H7 (cell line): ENCODE measurements at regions not wholly inside any gene's neighbourhood (a gene's known extent, or its start where the extent isn't known, plus 50 kb on each side); places are given as distances from the start of the nearest gene placed in this dataset.
"Not testable (repeated sequence)": the region's sequence is repeated elsewhere in the genome, so short reads cannot be mapped to it uniquely, and the experiment has no call there.

Source experiments
- DNase-seq: peaks from one replicate; pipeline ENCODE4 v3.0.0; 2012
- H3K27me3 ChIP-seq: 2 replicates; pipeline ENCODE4 v1.6.0; 2011; ENCODE audit warnings: mild to moderate bottlenecking, low read length; ENCODE audit not compliant: control insufficient read depth, insufficient read depth
- H3K36me3 ChIP-seq: replicated peaks from 2 replicates; pipeline ENCODE4 v1.5.1; 2011; ENCODE audit warnings: low read length; ENCODE audit not compliant: control insufficient read depth, insufficient read depth
- H3K4me3 ChIP-seq: 2 replicates; pipeline ENCODE4 v1.5.1; 2011; ENCODE audit warnings: low read depth, mild to moderate bottlenecking, control low read depth, low read length, moderate library complexity; ENCODE audit not compliant: insufficient read depth

DNA sequence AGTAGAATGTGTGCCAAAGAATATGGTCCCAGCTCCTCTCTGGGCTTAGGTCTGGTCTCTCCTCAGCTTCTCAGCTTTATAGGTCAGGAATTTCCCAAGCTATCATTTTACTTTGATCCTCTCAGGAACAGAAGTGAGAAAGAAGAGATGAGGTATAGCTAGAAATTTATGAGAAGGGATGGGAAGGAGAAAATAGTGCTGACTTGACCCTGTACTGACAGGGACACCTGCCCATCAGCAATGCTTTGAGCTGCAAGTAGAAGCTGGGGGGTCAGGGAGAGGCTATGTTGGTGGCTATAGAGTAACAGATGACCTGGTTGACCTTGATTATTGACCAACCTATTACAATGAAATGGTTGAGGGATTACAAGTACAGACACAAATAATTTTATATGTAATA lies 75.0 kb downstream of the XCL2 start:
- DNase-seq, result no peak
- Histone ChIP-seq H3K27me3 (no peaks in the 10 kb centered on the region), H3K36me3 (no peaks in the 10 kb centered on the region), H3K4me3 (no peak overlapping the region)

DNA sequence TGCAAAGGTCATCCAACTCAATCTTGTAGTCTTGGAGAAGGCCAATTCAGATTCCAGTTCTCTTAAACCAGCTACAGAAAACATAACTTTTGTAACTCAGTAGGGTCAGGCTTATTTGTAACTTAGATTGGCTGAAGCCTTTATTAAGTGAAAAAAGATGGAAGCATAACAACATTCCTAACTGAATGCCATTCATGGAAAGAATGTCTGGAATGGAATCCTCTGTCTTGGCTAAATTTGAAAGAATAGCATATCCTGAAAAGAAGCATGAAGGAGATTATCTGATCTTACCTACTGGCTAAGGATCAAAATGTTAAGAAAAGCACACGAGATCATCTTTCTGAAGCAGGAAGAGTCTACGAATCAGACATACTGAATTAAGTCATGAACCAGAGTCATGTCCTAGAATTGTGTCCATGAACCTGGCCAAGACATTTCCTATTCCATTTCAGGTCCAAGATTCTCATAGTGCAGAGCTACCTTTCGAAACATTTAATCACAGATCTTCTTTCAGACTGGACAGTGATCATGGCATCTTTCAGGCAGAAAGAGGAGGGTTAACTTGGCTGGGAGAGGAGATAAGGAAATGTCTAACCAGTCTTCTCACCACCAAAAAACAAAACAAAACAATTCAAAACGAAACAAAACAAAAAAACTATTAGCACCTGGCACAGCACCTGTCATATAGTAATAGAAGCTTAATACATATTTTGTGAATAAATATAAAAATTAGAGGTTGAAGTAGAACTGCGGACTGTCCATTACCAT lies 75.6 kb downstream of the XCL2 start:
- no peak for DNase-seq
- Histone ChIP-seq H3K36me3 (no peaks in the 10 kb centered on the region), H3K4me3 (no peak overlapping the region), H3K27me3 (no peaks in the 10 kb centered on the region)

DNA sequence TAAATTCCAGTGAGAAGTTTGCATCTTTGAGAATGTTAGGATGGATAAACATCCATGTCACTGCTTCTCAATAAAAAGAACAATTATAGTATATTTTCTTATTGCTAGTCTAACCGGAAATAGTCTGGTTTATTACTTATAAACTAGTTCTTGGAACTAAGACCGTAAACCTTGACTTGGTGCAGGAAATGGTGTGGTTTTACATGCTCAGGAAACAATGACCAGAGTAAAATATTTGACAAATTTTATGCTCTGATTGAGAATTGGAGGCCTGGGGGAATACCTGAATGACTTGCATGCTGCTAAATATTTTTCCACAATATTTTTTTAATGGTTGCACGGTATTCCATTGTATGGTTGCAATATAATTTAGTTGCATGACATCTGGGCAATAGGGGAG lies 76.3 kb downstream of the XCL2 start:
- Histone ChIP-seq H3K4me3 (no peak overlapping the region), H3K27me3 (no peaks in the 10 kb centered on the region), H3K36me3 (no peaks in the 10 kb centered on the region)
- DNase-seq, result no peak

DNA sequence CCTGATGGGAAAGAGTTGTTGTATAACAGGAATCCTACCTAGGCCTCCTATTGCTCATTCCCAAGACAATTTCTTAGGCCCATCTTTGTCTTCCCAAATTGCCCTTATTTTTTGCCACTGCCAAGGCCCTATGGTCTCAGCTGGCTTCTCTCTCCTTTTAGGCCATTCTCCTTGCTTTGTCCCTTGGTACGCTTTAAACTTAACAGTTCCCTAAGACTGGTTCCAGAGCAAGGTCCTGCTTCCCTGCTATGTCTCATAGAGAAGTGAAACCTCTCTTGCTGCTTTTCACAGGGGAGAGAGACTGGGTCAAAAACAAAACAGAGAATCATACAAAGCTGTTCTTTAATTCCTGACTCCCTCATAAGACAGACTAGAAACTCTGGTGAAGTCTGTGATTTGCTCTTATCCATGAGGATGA lies 77.1 kb downstream of the XCL2 start:
- no peak for DNase-seq
- Histone ChIP-seq H3K36me3 (no peaks in the 10 kb centered on the region), H3K27me3 (no peaks in the 10 kb centered on the region), H3K4me3 (no peak overlapping the region)

DNA sequence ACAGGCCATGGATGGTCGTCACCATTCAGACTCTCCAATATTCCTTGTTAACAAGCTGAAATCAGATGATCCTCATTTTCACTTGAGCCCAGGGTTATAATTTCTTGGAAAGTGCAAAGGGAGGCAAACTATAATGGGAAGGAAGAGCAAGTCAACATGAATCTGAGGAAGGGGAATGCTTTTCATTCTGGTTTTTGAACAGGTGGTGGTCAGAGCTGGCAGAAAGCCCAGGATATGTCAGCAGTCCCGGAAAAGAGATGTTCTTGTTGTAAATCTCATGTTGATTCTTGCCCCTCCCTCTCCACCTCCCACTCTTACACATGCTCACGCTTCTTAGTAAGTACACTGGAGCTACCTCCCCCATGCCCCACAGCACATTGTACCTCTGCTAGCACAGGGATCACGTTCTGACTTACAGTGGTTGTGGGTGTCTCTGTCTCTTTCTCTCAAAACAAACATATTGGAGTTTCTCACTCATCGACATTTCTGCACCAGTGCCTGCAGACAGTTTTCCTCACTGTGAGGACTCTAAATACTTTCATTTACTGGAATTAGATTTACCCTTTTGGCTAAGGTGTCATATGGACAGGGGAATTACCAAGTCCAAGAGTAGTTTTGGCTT lies 77.6 kb downstream of the XCL2 start:
- no peak for DNase-seq
- Histone ChIP-seq H3K27me3 (no peaks in the 10 kb centered on the region), H3K4me3 (no peak overlapping the region), H3K36me3 (no peaks in the 10 kb centered on the region)

DNA sequence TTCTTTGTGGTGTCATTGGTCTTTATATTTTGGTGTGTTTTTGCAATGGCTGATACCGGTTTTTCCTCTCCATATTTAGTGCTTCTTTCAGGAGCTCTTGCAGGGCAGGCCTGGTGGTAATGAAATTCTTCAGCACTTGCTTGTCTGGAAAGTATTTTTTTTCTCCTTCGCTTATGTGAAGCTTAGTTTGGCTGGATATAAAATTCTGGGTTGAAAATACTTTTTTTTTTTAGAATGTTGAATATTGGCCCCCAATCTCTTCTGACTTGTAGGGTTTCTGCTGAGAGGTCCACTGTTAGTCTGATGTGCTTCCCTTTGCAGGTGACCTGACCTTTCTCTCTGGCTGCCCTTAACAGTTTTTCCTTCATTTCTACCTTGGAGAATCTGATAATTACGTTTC lies 82.7 kb downstream of the XCL2 start:
- not testable (repeated sequence) for H3K27me3 ChIP-seq, H3K36me3 ChIP-seq, H3K4me3 ChIP-seq, DNase-seq

DNA sequence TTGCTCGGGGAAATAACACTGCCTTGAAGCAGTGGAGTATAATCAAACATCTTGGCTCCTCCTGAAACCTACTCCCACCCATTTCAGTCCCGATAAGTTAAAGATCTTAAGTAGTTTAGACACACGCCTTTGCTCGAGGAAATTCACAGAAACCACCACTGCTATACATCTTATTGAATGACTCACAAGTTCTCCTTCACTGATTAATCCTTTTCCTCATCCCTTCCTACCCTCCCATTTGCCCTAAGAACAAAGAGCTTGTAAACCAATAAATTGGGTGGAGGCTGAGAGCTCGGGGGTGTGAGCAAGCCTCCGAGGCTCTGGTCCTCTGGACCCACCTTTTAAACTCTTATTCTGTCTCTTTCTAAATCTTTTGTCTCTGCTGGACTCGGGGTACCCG lies 86.5 kb downstream of the XCL2 start:
- not testable (repeated sequence) for H3K4me3 ChIP-seq, DNase-seq, H3K27me3 ChIP-seq, H3K36me3 ChIP-seq

DNA sequence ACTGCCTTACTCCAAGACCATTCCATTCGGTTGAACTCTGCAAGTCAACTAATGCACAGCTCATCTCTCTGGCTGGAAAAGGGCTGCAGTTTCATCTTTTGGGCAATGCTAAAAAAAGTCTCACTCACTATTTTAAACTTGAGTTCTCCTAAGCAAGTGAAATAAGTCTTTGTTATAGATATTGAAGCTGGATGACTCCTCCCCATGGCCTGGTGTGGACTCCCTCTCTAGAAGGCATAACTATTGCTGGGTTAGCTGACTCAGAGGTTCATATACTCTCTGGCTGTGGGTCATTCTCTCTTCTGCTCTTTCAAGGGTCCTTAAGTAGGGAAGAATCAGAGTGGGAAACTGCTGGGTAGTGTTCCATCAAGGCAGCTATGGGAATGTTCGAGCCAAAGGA lies 88.0 kb downstream of the XCL2 start:
- no peak overlapping the region for H3K4me3 ChIP-seq
- no peak for DNase-seq
- no peaks in the 10 kb centered on the region for H3K27me3 ChIP-seq
- no peaks in the 10 kb centered on the region for H3K36me3 ChIP-seq

DNA sequence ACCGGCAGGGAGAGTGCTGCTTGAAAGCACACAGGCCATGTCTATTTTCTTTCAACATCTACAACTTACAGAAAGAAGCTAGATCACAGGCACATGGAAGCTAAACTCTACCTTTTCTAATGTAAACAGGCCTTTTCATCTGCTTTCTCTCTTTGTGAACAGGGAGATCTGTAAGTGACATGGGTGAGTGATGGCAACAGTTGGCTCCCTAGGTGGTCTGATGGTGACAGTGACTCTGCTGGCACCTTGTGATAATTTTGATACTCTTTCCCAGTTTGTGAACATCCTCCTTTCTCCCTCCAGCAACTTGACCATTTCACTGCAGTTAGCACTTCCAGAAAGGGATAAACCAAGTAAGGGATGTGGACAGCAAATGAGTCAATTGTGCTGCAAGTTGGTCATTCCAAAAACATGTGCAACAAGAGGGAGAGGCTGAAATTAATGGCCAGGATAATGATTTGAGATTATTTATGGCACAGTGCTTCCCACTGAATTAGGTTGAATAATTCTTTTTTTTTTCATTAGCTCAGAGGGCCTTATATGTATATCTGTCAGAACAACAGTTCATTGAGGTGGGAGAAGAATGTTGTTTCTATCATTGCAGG lies 89.5 kb downstream of the XCL2 start:
- H3K27me3 ChIP-seq, result no peaks in the 10 kb centered on the region
- no peaks in the 10 kb centered on the region for H3K36me3 ChIP-seq
- no peak overlapping the region for H3K4me3 ChIP-seq
- DNase-seq, result no peak

DNA sequence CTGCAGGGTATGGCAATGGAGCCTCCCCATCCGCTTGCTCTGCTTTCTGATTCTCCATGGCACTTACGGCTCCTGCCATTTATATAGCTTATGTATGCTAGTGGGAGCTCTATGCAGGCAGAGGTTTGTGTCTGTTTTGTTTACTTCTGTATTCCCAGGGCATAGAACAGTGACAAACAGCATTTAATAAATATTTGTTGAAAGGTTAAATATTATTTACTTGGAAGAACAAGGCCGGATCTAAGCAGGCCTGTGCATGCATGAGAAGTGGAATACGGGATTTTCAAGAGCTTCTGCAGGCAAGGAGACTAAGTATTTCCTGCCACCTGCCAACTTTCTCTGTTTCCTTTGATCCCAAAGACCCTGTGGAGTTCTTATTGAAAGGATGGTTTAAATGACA lies 90.7 kb downstream of the XCL2 start:
- Histone ChIP-seq H3K27me3 (no peaks in the 10 kb centered on the region), H3K4me3 (no peak overlapping the region), H3K36me3 (no peaks in the 10 kb centered on the region)
- DNase-seq, result no peak

DNA sequence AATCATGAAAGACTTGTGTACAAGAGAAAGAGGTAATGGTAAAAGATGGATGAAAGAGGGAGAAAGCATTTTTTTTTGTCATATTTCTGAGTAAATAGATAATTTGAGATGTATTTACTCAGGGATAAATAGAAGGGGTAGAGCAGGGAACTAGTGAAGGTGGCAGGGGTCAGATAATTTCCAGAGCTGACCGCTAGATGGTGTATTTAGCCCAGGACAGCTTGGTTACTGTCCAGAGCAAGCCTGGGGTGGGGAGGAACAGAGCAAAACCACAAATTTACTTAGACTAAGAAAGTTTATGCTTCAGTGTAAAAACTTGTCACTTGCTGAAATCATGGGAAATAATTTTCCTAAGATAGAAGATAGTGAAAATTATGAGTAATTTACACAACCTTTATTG lies 91.5 kb downstream of the XCL2 start:
- Histone ChIP-seq H3K4me3 (no peak overlapping the region), H3K27me3 (no peaks in the 10 kb centered on the region), H3K36me3 (no peaks in the 10 kb centered on the region)
- DNase-seq, result peak; percentile 45

DNA sequence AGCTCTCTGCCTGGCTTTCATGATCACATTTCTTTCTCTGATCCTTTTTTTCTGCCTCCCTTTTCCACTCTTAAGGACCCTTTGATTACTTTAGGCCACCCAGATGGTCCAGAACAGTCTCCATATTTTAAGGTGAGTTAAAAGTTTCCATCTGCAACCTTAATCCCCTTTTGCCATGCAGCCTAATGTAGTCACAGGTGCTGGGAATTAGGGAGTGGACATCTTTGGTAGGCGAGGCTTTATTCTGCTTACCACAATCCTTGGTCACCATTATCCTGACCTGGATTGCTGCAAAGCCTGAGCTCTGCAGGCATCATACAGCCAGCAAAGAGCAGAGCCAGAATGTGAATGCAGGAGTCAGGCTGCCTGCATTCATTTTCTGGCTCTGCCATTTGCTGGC lies 95.9 kb downstream of the XCL2 start:
- no peak for DNase-seq
- no peaks in the 10 kb centered on the region for H3K36me3 ChIP-seq
- H3K27me3 ChIP-seq, result no peaks in the 10 kb centered on the region
- no peak overlapping the region for H3K4me3 ChIP-seq

DNA sequence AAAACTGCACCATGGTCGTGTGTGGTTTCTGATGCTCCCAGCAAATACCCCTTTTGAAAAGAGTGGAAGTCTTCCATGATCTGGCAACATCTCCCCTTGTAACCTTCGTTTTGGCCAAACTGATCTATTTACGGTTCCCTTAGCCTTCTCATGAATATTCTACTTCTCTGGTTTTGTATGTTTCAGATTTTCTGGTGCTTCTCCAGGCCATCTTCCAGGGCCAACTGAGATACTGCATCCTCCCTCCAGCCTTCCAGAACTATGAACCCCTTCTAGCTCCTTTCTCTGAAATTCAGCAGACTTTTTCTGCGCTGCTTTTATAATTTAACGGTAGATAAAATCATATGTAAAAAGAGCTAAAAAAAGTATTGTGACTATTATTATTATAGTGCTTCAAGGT lies 97.7 kb downstream of the XCL2 start:
- no peaks in the 10 kb centered on the region for H3K36me3 ChIP-seq
- no peaks in the 10 kb centered on the region for H3K27me3 ChIP-seq
- DNase-seq, result no peak
- no peak overlapping the region for H3K4me3 ChIP-seq

DNA sequence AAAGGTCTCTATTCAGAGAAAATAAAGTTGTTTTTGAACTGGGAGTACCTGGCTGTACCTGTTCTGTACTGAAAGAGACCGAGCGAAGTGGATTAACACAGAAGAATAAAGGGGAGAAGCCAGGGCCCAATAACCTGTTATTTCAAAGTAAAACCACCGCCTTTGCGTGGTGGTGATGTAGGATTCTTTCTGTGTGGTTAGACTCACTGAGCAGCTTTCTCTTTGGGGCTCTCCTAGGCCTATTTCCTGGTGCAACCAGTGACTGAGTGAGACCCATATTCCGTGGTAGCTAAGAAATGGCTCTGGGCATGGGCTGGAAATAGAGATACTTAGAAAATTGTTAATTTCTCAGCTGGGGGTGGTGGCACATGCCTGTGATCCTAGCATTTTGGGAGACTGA lies 99.9 kb downstream of the XCL2 start:
- DNase-seq, result no peak
- H3K27me3 ChIP-seq, result no peaks in the 10 kb centered on the region

DNA sequence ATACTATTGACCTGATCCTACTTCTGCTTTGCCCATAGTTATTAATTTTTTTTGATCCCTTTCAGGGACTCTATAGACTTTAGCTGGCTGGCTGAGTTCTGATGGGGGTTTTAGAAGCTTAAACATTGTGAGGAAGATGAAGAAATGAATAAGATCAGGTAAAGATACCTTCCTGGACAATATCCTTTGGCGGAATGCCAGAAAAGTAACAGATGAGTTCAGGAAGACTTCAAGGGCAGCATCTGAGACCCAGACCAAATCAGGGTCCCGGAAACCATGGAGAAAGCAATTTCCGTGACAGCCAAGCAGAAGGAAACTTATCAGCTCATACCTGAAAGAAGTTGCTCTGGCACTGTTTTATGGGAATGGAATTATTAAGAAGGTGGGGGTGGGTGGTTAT lies 100.4 kb downstream of the XCL2 start:
- H3K27me3 ChIP-seq, result no peaks in the 10 kb centered on the region
- DNase-seq, result no peak

More for the DNA sequence above, 99.9 kb downstream of the XCL2 start:
- H3K4me3 ChIP-seq, result no peak overlapping the region
- H3K36me3 ChIP-seq, result no peaks in the 10 kb centered on the region

More for the DNA sequence above, 100.4 kb downstream of the XCL2 start:
- no peaks in the 10 kb centered on the region for H3K36me3 ChIP-seq
- no peak overlapping the region for H3K4me3 ChIP-seq
